GM19238 (cell line): ENCODE measurements at regions not wholly inside any gene's neighbourhood (a gene's known extent, or its start where the extent isn't known, plus 50 kb on each side); places are given as distances from the start of the nearest gene placed in this dataset.

Experiments
- DNase-seq: peaks from one replicate; pipeline ENCODE4 v3.0.0; 2011; ENCODE audit warnings: low spot score; ENCODE audit not compliant: insufficient read length

DNA sequence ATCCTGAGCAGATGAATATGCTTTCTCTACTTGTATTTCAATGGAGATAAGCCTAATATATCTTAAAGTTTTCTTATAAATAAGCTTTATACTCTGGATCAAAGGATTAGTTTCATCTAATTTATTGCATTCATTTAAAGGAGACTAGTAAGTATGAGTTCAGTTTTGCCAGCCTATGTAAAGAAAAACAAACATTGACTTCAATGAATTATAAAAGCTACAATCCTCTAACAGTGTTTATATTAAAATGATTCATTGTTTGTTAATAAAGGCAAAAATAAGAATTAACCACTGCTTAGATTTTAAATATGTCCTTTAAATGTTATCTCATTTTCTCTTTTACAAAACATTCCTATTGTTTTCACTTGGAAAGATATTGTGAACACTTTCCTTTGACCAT, 566.0 kb downstream of the EPHA4 start:
- DNase-seq: no peak

DNA sequence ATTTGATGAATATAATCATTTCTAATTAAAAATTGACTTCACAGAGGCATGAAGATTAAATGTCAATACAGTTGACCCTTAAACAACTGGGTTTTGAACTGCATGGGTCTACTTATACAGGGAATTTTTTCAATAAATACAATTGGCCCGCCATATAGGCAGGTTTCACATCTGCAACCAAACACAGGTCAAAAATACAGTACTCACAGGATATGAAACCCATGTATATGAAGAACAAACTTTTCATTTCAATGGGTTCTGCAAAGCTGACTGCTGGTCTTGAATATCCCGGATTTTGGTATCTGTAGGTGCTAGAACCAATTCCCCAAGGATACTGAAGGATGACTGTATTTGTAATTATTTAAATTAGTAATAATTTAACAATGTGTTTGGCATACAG, 555.6 kb downstream of the EPHA4 start:
- DNase-seq: no peak

DNA sequence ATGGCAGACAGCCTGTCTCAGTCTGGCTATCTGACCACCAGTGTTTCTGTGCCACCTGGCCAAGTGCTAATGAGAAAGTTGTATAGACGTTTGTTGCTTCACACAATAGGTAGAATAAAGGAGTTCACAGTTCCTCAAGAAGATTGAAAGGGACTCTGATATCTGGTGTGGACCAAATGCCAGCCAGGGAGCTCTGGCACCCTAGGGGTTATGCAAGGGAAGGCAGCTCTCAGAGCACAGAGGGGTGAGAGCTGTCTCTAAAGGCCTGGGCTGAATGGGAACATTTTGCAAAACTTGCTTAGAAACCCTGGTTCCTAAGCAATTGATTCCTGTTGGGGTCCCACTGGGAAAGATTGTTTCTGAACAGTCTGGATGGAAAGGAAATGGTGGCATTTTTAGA, 553.8 kb downstream of the EPHA4 start:
- DNase-seq: no peak

DNA sequence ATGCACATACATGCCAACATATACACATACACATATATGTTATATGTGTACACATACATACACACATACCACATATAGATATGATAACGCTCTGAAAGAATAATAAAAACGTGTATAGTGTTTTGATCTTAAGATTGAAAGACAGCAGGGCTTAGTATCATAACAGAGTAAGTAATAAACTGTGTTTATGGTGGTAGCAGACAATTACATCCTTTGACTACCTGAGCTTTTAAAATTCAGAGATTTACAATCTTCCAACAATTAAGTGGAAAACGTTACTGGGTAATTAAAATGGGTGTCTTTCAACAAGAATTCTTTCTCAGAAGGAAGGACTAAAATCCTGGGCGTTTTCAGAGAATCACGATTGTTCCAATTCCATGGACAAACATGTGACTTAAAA, 552.4 kb downstream of the EPHA4 start:
- DNase-seq: no peak

DNA sequence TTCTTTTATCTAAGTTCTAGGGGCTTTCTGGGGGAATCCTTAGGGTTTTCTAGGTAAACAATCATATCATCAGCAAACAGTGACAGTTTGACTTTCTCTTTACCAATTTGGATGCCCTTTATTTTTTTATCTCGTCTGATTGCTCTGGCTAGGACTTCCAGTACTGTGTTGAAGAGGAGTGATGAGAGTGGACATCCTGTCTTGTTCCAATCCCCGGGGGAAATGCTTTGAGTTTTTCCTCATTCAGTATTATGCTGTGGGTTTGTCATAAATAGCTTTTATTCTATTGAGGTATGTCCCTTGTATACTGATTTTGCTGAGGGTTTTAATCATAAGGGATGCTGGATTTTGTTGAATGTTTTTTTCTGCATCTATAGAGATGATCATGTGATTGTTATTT, 549.5 kb downstream of the EPHA4 start:
- DNase-seq: no peak

DNA sequence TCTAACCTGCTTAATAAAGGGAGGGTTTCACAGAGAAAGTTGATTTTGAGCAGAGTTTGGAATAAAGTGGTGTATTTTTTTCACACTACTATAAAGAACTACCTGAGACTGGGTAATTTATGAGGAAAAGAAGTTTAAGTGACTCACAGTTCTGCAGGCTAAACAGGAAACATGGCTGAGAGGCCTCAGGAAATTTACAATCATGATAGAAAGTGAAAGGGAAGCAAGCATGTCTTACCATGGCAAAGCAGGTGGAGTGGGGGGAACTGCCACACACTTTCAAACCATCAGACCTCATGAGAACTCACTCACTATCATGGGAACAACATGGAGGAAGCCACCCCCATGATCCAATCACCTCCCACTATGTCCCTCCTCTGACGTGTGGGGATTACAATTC, 546.7 kb downstream of the EPHA4 start:
- no peak for DNase-seq

DNA sequence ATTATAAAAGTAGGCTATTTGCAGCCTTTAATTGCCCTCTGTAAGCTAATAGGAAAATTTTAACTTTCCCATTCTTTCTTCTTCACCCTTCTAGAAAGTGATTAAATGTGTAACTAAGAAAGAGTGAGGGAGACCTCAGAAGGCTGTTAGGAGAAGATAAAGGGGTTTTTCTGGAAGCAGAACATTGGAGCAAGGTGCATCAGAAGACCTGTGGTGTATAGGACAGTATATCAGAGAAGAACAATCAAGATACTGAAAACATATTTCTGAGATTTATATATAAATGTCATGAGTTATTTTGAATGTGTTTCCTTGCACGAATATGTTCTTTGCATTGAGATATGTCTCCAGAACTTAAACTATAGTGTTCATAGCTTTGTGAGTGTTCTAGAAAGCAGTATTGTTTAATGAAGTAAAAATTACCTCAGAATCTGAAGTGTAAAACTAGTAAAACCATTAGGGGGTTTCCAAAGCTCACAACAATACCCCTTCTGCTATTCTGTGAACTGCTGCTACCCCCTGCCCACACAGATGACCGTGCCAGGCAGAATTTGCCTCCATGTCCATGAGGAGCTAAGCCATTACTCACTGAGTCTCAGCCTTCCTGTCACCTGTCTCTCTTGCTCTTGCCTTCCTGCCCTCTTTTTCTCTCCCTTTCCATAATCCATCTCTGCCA, 537.9 kb downstream of the EPHA4 start:
- no peak for DNase-seq

DNA sequence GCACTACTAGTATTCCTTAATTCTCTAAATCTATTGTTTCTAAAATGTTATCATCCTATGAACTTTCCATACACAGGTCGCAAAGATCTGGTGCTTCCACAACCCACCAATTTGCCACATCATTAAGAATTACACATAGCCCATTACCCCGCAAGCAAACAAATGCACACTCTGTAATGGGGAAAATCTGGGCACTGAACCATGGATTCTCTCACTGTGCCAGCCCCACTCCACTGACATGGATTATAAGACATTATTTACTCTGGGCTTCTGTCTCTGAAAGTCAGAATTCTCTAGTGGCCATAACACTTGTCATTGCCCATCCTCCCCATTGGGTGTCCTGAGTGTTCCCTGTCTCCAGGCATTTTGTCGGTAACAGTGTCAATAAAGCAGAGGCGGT, 537.1 kb downstream of the EPHA4 start:
- DNase-seq: no peak

DNA sequence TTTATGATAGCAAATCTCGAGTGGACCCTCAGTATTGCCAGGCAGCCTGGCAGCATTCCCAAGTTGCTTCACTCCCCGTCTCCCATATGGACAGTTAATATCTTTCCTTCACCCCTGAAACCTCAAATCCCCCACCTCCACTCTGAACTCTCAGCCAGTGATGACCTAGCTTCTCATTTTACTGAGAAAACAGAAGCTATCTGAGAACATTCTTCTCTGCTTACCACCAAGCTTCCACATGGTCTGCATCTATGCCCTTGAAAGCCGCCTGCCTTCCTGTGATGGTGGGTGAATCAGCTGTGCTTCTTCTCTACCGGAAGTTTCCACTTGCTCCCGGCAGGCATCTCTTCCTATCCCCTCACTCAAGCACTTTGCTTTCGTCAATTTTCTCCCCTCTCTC, 529.2 kb downstream of the EPHA4 start:
- no peak for DNase-seq

DNA sequence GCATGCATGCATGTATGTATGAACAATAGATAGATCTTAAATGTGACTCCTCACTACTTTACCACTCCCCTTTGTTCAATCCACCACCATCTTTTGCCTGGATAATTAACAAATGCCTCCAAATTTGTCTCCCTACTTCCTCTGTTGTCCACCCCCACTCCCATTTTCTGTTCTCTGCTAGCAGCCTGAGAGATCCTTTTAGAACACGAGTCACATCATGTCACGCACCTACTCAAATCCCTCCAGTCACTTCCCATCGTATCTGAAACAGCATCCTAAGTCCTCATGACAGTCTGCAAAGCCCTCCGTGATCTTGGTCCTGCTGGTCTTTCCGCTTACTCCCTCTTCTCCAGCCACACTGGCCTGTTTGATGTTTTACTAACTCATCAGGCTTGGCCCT, 527.3 kb downstream of the EPHA4 start:
- no peak for DNase-seq

DNA sequence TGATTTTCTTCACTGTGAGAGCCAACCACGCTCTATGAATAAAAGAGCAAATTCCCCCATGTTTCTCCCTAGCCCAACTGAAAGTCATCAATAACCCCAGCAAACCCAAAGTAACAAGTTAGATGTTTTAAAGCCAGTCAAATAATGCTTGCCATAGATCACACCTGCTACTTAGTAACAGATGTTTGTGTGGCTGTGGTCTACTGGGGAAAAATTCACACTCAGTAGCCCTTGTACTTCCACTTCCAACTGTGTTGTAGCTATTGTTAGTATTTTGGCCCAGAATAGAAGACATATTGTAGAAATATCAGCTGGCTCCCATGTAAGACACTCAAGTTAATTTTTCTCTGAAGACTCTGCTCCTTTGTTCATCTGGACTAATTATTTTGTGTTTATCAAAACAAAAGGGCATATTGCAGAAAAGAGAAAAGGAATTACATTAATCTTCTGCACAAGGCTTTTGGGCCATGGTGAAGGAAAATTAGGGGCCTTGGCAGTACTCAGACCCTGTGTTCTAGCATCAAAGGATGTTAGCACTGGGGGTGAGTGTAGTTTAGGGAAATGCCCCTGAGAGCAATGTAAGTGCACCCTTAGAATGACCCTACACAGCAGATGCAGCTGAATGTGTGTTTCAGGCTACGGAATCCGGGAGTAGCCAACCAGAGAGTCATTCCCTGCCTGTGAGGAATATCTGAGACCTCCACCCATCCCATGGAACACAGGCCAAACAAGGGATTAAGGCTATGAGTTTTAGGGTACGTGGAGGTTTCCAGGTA, 521.9 kb downstream of the EPHA4 start:
- DNase-seq: no peak

DNA sequence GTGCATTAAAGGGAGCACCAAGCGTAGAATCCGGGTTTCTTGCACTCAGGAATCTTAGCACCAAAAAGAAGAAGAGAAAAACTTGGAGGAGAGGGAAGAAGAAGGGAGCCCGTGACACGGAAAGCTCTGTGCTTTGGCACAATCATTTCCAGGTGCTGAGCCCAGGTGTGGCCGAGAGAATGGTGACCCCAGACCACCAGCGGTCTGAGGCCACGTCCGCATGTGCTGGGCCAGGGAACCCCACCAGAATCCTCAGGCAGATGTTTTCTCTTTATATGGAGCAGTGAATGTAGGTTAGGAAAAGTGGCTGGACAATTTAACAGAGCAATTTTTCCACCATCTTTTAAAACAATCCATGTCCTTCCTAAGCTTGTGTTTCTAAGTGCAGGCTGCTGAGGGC, 520.9 kb downstream of the EPHA4 start:
- DNase-seq: no peak

DNA sequence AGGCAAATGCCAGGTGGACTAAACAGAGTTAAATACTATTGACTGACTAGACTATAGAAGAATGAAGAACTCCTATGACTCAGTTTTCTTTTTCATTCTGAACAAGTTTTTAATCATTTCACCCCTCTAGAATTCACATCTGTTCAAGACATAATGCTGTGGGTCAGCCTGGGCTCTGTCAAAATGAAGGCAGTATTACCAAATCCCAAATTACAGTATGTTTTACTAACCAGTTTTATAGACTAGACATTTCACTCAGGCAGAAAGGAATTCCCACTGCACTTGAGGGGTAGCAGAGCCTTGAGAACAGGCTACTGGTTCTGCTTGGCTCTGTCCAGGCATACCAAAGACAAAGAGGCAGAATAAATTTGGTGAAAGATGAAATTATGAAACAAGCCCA, 511.7 kb downstream of the EPHA4 start:
- no peak for DNase-seq

DNA sequence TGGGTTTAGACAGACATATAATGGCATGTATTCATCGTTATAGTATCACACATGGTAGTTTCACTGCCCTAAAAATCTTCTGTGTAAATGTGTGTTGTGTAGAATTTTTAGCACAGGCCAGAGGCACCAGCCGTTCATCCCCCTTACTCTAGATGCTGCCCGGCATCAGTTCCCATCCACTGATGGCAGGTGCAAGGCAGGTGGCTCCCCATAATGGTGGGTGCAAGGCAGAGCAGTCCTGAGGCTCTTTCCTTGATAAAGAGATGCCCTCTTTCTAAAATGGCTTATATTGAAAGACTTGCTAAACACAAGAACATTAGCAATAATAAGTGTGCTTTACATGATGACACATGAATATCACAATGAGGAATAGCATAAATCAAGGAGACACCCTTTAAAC, 508.5 kb downstream of the EPHA4 start:
- DNase-seq: no peak

DNA sequence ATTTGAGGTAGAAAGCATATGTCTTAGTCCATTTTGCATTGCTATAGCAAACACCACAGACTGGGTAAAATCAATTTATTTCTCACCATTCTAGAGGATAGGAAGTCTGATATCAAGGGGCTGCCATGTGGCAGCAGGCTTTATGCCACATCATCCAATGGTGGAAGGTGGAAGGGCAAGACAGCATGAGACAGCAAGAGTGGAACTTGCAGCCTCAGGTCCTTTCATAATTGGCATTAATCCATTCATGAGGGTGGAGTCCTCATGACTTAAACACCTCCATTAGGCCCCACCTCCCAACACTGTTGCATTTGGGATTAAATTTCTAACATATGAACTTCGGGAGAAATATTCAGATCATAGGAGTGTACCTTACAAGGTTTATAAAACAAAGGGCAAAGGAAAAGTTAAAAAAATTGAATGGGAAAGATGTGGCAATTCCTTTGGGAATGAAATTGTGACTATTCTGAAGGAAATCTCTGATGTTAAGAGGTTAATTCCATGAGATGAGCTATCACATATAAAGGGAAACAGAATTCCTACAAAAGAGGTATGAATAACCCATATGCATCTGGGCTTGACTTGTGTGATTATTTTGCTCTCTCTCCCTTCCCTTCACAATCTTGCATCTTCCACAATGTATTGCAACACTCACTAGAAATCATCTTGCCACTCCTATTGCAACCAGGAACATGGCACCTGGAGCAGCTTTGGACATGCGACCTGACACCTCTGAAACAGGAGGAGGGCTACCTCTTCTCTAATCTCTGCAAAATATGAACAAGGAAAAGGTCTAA, 507.8 kb downstream of the EPHA4 start:
- no peak for DNase-seq

DNA sequence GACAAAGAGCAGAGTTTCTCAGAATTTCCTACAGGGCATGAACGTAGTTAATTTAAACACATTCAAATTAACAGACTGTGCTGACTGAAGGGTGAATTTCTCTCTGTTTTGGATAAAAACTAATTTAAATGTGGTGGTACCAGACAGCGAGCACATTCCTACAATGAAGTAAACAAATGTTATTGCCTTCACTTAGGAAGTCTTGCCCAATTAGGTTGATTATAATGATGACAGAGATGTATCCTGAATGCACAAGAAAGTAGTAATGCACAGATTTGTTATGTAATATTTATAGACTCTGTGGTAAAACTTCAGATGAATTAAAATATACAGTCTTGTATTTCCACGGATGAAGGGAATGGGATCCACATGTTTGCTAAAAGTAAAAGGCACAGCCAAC, 507.2 kb downstream of the EPHA4 start:
- DNase-seq: no peak

DNA sequence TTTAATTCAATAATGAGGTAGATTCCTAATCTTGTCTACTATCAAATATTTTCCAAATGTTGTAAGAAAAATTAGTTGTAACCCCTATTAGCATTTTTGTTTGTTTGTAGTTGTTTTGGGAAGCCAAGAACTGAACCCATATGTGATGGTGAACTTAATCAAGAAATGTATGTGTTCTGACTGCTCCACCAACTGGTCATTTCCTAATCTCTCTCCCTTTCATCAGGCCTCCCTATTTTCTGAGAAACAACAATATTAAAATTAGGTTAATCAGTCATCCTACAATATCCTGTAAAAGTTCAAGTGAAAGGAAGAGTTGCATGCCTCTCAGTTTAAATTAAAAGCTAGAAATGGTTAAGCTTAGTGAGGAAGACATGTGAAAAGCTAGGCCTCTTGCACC, 504.0 kb downstream of the EPHA4 start:
- no peak for DNase-seq

DNA sequence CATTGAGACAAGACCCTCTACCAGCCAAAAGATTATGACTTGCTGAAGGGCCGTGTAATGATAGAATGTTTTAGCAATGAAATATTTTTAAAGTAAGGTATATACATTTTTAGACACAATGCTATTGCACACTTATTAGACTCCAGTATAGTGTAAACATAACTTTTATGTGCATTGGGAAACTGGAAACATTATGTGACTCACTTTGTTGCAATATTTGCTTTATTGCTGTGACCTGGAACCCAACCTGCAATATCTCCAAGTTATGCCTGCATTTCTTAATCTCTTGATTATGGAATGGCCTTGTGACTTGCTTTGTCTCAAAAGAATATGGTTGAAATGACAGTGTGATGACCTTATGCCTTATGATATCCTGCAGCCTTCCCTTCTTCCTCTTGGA, 502.0 kb downstream of the EPHA4 start:
- DNase-seq: no peak

DNA sequence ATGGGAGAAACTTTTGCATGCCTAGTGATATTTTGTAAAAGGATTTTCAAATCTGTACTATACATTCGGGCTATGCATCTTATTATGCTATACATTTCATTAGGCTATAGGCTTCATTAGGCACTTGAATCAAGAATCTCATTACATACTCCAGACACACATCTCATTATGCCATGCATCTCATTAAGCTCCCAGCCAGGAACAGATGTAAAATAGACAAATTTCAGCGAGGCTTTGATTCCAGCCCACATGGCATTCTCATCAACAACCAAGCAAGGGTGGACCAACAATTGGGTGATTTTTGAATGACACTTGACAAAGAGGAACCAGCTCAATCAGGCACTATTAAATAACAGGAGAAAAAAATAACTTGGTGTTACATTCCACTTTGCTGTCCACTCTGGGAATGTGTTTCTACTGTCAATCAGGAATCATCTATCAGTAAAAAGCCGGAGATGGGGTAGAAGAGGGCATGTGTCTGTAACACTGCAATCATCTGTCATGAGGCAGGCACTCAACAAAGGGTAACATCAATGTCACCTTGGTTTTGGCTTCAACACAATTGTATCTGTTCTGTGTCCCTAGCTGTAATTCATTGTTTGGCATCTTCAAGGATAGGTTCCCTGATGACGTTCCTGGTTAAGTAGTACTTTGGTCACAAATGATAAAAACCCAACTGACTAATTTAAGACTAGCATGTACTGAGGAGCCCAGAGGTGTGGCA, 498.6 kb downstream of the EPHA4 start:
- DNase-seq: no peak

DNA sequence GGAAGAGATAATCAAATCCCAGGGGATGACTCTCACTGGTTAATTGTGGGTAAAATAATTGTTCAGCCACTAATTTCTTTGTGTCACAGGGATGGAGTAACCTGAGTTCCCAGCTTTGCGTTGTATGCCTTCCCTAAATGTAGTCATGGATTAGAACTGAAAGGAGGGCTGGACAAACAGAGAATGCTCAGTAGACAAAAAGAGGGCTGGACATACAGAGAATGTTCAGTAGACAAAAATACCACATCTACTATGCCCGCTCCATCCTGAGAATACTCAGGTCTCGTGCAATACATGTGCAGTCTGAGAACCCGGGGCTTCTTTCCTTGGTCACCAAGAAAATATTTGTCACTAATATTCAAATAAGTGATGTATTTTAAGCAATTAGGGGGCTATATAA, 497.9 kb downstream of the EPHA4 start:
- no peak for DNase-seq

DNA sequence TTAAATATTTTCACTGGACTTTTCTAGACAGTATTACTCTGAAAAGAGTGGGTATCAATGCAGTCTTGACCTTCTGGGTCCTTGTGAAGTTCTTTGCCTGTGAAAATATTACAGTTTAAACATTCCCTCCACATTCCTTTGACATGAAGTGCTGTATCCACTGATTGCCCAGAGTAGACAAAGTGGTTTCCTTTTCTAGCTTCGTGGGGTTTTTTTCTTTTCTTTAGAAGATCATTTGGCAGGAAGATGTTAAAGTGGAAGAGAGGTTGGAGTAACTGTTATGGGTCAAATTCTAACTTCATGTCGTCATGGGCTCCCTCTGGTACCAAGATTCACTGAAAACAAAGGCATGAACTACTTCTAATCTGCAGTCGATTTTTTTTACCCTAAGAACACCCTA, 496.9 kb downstream of the EPHA4 start:
- no peak for DNase-seq

DNA sequence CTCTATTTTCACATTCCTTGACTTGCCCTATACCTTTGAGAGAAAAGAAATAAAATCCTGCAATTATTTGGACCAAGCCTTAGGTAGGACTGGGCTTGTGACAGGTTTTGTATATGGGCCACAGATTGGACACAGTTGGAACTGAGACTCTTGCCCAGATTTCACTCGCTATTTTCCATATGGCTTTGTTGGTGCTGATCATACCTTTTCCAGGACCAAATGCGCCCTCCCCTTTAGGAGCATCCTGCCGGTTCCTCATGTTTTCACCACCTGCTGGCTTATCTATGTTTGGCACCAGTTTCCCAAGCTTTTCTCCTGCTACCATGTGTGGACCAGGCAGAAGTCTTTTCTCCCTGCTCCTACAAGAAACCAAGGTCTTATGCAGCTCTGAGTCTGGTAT, 494.9 kb downstream of the EPHA4 start:
- DNase-seq: no peak
